Choroid plexus epithelial cell (primary cell): ENCODE measurements at regions not wholly inside any gene's neighbourhood (a gene's known extent, or its start where the extent isn't known, plus 50 kb on each side); places are given as distances from the start of the nearest gene placed in this dataset.

ENCODE experiments used
- DNase-seq: peaks from one replicate; pipeline ENCODE4 v3.0.0-alpha.2; 2010; ENCODE audit warnings: low read depth
- H3K4me3 ChIP-seq: 2 replicates; pipeline ENCODE4 v1.5.1; 2011; ENCODE audit warnings: low read depth, mild to moderate bottlenecking, control low read depth, low read length, moderate library complexity
- TF ChIP-seq, protein P1 (sequence below): conservative IDR thresholded peaks from 2 replicates; pipeline ENCODE4 v1.5.1; 2011; ENCODE audit warnings: low read depth, mild to moderate bottlenecking, control low read depth, inconsistent platforms, low read length, moderate library complexity

- TF ChIP-seq, protein P1, sequence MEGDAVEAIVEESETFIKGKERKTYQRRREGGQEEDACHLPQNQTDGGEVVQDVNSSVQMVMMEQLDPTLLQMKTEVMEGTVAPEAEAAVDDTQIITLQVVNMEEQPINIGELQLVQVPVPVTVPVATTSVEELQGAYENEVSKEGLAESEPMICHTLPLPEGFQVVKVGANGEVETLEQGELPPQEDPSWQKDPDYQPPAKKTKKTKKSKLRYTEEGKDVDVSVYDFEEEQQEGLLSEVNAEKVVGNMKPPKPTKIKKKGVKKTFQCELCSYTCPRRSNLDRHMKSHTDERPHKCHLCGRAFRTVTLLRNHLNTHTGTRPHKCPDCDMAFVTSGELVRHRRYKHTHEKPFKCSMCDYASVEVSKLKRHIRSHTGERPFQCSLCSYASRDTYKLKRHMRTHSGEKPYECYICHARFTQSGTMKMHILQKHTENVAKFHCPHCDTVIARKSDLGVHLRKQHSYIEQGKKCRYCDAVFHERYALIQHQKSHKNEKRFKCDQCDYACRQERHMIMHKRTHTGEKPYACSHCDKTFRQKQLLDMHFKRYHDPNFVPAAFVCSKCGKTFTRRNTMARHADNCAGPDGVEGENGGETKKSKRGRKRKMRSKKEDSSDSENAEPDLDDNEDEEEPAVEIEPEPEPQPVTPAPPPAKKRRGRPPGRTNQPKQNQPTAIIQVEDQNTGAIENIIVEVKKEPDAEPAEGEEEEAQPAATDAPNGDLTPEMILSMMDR, result no peak
Measured at GRCh38 chr10:85445702-85446101, 920.9 kb downstream of the GRID1 start.

GRCh38 chr10:85446827-85447226 lies 919.8 kb downstream of the GRID1 start:
- DNase-seq, result no peak
- TF ChIP-seq, protein P1, result no peak
- H3K4me3 ChIP-seq, result no peak overlapping the region

More at GRCh38 chr10:85445702-85446101, 920.9 kb downstream of the GRID1 start:
- no peak for DNase-seq
- no peak overlapping the region for H3K4me3 ChIP-seq

GRCh38 chr10:85447690-85448089 lies 918.9 kb downstream of the GRID1 start:
- TF ChIP-seq, protein P1, result no peak
- no peak overlapping the region for H3K4me3 ChIP-seq
- no peak for DNase-seq

DNA sequence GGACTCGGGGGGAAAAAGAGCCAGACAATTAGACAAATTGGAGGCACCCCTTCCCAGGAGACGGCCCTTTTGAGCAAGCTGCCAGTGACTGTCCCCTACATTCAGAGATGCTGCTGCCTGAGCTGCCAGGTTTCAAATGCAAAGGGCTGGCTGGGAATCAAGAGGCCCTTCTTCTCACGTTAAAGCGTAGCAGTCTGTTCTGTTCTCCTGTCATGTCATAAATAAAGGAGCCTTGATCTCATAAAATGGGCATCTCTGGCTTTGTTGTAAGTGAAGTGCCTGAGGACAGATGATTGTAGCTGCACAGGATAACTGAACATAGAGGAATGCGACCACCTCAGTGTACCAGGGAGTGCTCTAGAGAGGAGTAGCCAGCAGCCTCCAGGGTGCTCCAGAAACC lies 917.9 kb downstream of the GRID1 start:
- H3K4me3 ChIP-seq, result no peak overlapping the region
- DNase-seq, result no peak
- TF ChIP-seq, protein P1, result no peak

GRCh38 chr10:85454386-85454785 lies 912.2 kb downstream of the GRID1 start:
- TF ChIP-seq, protein P1, result no peak
- H3K4me3 ChIP-seq, result no peak overlapping the region
- DNase-seq, result no peak

- TF ChIP-seq, protein P1, result no peak
- DNase-seq, result no peak
- no peak overlapping the region for H3K4me3 ChIP-seq
Measured at GRCh38 chr10:85457191-85457590, 909.4 kb downstream of the GRID1 start.

DNA sequence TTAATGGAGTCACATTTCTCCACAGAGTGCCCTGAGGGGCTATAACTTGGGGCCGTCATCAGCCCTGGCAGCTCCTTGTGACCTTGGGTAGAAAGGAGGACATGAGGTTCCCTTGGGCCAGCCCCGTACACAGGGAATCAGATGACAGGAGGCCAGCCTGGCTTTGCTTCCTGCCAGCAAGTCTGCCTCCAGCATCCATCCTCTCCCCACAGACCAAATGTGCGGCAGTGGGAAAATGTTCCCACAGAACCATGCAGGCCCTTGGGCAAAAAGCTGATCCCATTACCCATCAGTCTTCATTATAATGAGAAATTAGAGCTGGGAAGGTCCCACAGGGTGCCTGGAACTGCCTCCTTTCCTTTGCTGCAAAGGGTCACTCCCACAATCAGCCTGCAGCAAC lies 908.3 kb downstream of the GRID1 start:
- no peak overlapping the region for H3K4me3 ChIP-seq
- TF ChIP-seq, protein P1, result no peak
- DNase-seq, result no peak
